T1000 (cell line): ENCODE measurements at regions not wholly inside any gene's neighbourhood (a gene's known extent, or its start where the extent isn't known, plus 50 kb on each side); places are given as distances from the start of the nearest gene placed in this dataset.

Experiments used
- DNase-seq: peaks from one replicate; lab custom pipeline; 2025; ENCODE audit warnings: mixed read lengths; lab: John Stamatoyannopoulos, UW

GRCh38 chr9:113741886-113742854 lies 133.9 kb upstream of the ZNF618 start:
- no peak for DNase-seq

GRCh38 chr9:113742878-113743277 lies 133.2 kb upstream of the ZNF618 start:
- no peak for DNase-seq

DNA sequence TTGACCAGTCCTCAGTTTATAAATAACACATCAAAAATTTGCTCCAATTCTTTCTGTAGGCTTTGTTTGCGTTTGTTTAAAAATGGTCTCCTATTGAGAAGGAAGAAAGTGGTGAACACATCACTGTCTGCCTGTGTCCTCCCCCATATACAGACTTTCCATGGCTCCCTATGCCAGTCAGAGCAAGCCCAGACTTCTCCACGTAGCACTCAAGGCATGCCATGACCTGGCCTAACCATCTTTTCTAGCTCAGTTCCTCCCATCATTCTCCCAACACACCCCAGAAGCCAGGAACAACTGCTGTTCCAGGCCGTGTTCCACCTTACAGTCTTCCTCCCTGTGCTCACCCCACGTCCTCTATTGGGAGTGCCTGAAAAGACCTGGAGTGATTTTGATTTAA lies 129.6 kb upstream of the ZNF618 start:
- no peak for DNase-seq

DNA sequence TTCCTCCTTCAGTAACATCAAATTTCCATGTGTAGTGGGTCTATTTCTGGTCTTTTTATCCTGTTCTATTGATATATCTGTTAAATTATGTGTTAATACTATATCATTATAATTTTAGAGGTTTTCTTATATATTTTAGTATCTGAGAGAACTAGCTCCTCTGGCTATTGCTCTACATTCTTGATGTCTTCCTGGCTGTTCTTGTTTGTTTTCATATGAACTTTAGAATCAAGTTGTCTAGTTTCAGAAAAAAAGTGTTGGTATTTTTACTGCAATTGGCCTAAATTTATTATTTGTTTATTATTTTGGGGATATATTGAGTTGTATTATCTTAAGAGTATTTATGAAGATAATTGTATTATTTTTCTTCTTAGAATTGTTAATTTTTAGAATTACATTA lies 128.0 kb upstream of the ZNF618 start:
- DNase-seq = no peak

DNA sequence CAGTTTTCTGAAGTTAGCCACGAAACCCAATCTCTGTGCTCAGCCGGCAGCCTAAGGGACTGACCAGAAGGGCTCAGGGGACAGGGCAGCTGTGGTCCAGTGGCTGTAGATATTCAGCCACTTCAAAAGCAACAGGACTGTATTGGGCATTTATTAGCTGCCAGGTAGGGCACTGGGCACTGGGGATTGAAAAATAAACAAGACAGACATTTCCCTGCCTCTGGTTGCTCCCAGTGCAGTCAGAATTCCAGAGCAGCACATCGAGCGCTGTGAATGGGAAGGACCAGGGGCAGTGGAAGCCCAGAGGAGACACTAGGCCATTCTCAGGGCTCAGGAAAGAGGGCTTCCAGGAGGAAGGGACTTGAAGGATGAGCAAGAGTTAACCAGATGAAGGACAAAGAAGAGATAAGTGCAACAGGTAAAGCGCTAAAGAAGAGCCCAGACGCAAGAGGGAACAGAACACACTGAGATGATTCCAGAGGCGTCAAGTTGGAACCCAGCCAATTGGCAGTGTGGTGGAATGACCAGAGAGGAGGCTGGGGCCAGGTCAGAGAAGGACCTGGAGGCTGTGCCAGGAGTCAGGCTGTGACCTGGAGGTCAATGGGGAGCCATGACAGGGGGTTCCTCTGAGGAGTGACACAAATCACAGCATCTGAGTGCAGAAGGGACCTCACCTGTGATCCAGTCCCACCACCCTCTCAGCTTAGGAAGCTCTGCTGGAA lies 122.5 kb upstream of the ZNF618 start:
- DNase-seq = no peak

- DNase-seq = no peak
Measured at GRCh38 chr9:113754739-113755138, 121.4 kb upstream of the ZNF618 start.

- no peak for DNase-seq
Measured at GRCh38 chr9:113755433-113755832, 120.7 kb upstream of the ZNF618 start.

DNA sequence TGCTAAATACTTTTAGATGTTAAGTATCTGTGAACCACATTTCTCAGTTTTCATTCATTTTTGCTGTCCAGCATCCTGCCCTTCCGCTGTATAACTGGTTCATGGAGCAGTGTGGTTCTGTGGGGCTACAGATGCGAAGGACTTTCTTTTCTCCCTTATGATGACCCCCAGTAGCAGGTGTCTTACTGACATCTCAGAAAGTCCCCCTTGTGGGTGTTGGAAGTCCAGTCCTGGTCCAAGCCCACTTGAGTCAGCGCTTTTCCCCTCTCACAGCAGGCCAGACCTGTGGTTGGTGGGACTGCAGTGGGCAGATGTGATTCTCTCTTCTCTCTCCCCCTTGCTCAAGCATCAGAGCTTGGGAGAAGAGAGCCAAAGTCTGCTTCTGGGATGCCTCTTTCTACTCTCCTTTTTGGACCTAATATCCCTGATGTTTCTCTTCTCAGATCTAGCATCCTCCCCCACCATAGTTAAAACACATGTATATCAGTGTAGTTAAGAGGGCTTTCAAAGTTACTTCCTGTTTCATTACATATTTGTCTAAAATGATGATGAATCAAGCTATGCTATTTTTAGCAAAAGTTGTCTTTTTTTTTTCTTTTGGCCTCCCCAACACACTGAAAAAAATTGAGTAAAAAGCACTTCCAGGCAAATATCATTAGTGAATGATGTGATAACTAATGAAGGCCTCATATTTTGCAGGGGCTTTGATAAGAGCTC lies 119.5 kb upstream of the ZNF618 start:
- no peak for DNase-seq

- no peak for DNase-seq
Measured at GRCh38 chr9:113763429-113763828, 112.7 kb upstream of the ZNF618 start.

- DNase-seq = no peak
Measured at GRCh38 chr9:113764572-113764971, 111.5 kb upstream of the ZNF618 start.

DNA sequence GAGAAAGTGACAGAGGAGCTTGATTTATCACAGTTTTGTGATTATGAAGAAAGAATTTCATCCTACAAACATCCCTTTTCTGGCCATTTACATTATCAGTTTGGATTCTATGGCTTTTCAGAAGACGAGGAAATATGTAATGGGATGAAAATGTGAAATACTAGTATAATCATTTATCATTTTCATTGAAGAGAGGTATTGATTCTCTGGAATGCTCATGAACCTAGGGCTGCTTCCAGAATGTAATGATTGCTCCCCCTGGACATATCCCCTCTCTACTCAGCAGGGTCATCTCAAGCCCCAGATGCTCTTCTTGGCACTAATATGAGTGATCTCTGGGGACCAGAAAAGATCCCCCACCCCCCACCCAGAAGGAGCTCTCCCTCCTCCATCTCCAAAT lies 106.7 kb upstream of the ZNF618 start:
- no peak for DNase-seq

DNA sequence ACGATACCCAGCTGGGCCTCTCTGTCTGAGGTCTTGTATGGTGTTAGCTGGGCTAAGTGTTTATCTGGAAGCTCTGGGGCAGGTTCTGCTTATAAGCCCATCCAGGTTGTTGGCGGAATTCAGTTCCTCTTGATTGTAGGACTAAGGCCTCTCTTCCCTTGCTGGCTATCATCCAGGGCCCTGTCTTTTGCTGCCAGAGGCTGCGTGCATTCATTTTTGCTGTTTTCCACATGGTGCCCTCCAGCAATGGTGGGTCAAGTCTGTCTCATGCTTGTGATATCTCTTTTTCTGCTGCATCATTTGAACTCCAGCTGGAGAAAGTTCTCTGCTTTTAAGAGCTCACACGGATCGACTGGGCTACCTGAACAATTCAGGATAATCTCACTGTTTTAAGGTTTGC lies 105.7 kb upstream of the ZNF618 start:
- no peak for DNase-seq

DNA sequence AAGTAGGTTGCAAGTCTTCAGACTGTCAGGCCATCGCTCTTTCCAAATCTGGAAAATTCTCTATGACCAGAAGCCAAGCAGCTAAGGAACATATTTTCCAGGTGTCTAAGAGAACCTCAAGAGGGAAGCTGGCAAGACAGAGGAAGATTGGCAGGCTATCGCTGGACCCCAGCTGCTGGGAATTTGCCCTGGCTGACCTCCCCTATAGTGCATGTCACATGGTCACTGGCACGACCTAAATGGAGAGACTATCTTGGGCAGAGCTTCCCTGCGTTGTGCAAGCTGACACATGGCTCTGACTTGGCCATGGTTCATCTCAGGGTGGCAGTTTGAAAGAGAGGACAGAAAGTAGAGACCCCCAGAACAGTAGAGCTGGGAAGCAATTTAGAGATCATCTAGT lies 104.9 kb upstream of the ZNF618 start:
- DNase-seq = no peak

DNA sequence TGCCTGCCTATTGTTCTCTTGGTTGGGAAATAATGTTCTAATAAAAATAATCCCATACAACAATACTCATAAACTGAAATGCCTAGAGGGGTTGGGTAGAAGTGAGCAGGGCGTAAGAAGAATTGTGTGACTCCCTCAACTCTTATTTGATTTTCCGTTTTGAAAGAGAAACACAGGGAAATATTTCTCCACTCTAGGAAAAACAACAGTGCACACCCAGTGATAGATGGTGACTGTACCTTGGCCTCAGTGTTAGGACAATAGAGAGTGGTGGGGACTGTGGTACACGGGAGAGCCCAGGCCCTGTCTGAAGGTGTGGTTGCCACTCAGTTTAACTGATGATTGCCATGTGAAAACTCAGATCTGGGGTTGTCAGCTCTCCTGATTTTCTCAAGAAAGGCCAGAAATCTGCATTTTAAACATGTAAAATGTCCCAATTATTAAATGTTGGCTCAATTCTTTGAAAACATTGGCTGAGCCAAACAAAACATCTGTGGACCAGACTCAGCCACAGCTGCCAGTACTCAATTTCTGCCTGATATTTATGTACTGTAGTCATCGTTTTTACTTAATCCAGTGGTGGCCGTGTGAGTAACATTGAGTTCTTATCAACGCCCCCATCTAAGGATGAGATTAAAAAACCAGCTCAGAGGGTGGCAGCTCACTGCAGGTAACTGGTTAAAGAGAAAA lies 103.8 kb upstream of the ZNF618 start:
- no peak for DNase-seq

- no peak for DNase-seq
Measured at GRCh38 chr9:113774963-113775362, 101.1 kb upstream of the ZNF618 start.

GRCh38 chr9:113775749-113776148 lies 100.4 kb upstream of the ZNF618 start:
- DNase-seq = no peak

GRCh38 chr9:113776194-113776593 lies 99.9 kb upstream of the ZNF618 start:
- DNase-seq = no peak

GRCh38 chr9:113781381-113781780 lies 94.7 kb upstream of the ZNF618 start:
- DNase-seq = no peak

DNA sequence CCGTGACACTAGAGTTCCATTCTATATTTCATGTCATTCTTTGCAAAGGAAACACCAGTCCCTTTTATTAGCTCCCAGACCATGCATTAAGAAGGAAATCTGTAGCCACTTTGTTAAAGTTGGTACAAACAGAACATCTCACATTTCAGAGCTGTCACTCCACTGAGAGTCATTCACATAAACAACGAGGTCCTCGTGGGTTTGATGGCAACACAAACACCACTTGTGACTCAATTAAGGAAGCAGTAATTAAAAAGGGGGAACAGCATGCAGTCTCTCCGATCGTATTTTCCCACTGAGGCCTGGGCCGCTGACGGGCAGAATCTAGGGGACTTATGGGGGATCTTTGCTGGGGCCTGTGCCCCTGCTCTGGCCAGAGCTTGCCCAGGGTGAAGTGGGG lies 94.2 kb upstream of the ZNF618 start:
- no peak for DNase-seq

DNA sequence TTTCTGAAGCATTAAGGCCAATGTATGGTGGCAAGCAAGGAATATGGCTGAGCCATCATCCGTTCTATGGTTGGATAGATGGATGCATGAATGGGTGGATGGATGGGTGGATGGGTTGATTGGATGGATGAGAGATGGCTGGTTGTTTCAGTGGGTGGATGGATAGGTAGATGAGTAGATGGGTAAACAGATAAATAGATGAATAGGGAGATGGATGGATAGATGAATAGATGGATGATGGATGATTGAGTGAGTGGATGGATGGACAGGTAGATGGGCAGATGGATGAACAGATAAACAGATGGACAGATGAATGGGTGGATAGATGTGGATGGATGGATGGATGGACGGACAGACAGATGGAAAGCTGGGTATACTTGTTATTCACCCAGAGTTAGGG lies 92.6 kb upstream of the ZNF618 start:
- DNase-seq = no peak

DNA sequence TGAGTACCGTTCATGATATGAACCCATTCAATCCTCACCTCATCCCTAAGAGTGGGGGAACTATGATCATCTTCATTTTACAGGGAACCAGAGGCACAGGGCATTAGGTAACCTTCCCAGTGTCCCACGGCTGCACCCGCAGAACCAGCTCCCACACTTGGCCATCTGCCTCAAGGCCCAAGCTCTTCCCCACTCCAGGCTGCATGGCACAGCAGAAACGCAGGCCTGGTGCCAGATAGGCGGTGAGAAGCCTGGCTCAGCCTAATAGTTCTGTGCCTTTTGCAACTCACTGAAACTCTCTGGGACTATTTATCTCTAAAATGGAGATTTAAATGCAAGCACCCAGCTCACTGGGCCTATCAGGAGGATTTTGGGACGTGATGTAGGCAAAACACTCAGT lies 90.8 kb upstream of the ZNF618 start:
- no peak for DNase-seq

GRCh38 chr9:113786071-113786470 lies 90.0 kb upstream of the ZNF618 start:
- no peak for DNase-seq
